OCI-M2 (cell line): ENCODE measurements at regions not wholly inside any gene's neighbourhood (a gene's known extent, or its start where the extent isn't known, plus 50 kb on each side); places are given as distances from the start of the nearest gene placed in this dataset.

Source experiments
- DNase-seq: peaks from one replicate; lab custom pipeline; 2025; ENCODE audit not compliant: unreplicated experiment; lab: John Stamatoyannopoulos, UW

GRCh38 chr3:102529452-102529851, 94.6 kb downstream of the ZPLD1 start:
- no peak for DNase-seq

- DNase-seq: no peak
Measured at GRCh38 chr3:102530415-102531181, 95.8 kb downstream of the ZPLD1 start.

GRCh38 chr3:102531686-102532085, 96.9 kb downstream of the ZPLD1 start:
- no peak for DNase-seq

- DNase-seq: no peak
Measured at GRCh38 chr3:102532901-102533300, 98.1 kb downstream of the ZPLD1 start.

- DNase-seq: no peak
Measured at GRCh38 chr3:102533784-102534183, 99.0 kb downstream of the ZPLD1 start.

- no peak for DNase-seq
Measured at GRCh38 chr3:102536456-102536855, 101.6 kb downstream of the ZPLD1 start.

- DNase-seq: no peak
Measured at GRCh38 chr3:102537123-102537522, 102.3 kb downstream of the ZPLD1 start.

GRCh38 chr3:102544741-102545140, 109.9 kb downstream of the ZPLD1 start:
- DNase-seq: no peak

- DNase-seq: no peak
Measured at GRCh38 chr3:102545276-102545675, 110.5 kb downstream of the ZPLD1 start.

GRCh38 chr3:102553876-102554275, 119.1 kb downstream of the ZPLD1 start:
- DNase-seq: no peak

GRCh38 chr3:102570511-102570910, 135.7 kb downstream of the ZPLD1 start:
- DNase-seq: no peak

GRCh38 chr3:102571006-102571405, 136.2 kb downstream of the ZPLD1 start:
- DNase-seq: no peak

- DNase-seq: no peak
Measured at GRCh38 chr3:102571720-102572384, 137.0 kb downstream of the ZPLD1 start.

- no peak for DNase-seq
Measured at GRCh38 chr3:102573483-102574028, 138.7 kb downstream of the ZPLD1 start.

- DNase-seq: no peak
Measured at GRCh38 chr3:102574355-102574754, 139.5 kb downstream of the ZPLD1 start.

- no peak for DNase-seq
Measured at GRCh38 chr3:102576651-102577050, 141.8 kb downstream of the ZPLD1 start.

- DNase-seq: no peak
Measured at GRCh38 chr3:102577082-102577789, 142.4 kb downstream of the ZPLD1 start.

GRCh38 chr3:102580760-102581159, 145.9 kb downstream of the ZPLD1 start:
- DNase-seq: no peak

- no peak for DNase-seq
Measured at GRCh38 chr3:102586485-102586884, 151.7 kb downstream of the ZPLD1 start.

GRCh38 chr3:102593812-102594602, 159.2 kb downstream of the ZPLD1 start:
- DNase-seq: no peak

GRCh38 chr3:102595057-102595456, 160.2 kb downstream of the ZPLD1 start:
- DNase-seq: no peak
